Spleen (tissue), 11 donors: ENCODE measurements at regions not wholly inside any gene's neighbourhood (a gene's known extent, or its start where the extent isn't known, plus 50 kb on each side); places are given as distances from the start of the nearest gene placed in this dataset.

Experiments used
- DNase-seq: peaks from one replicate; pipeline ENCODE4 v3.0.0-alpha.2; 2020
- H3K27ac ChIP-seq, 8 donors: fragments of 200-600 bp; sonication (generic) in 7 of 8; 1 replicate in 4 of 8; 2 replicates in 4 of 8; pipeline versions ENCODE4 v1.5.0 to v1.8.0; 2016 to 2021; ENCODE audit warnings: inconsistent platforms in 4 of 8, mild to moderate bottlenecking in 4 of 8, moderate library complexity in 1 of 8
- H3K27me3 ChIP-seq, 7 donors: fragments of 200-600 bp; sonication (generic) in 6 of 7; replicated peaks in 1 of 7; 1 replicate in 4 of 7; 2 replicates in 3 of 7; pipeline versions ENCODE4 v1.5.0 to v1.8.0; 2016 to 2021; ENCODE audit warnings: inconsistent platforms in 3 of 7, mild to moderate bottlenecking in 1 of 7
- H3K36me3 ChIP-seq, 6 donors: fragments of 200-600 bp; sonication (generic) in 5 of 6; 1 replicate in 4 of 6; 2 replicates in 2 of 6; pipeline versions ENCODE4 v1.5.0 to v1.8.0; 2016 to 2021; ENCODE audit warnings: inconsistent platforms in 2 of 6
- H3K4me1 ChIP-seq, 6 donors: fragments of 200-600 bp; sonication (generic) in 5 of 6; 1 replicate in 3 of 6; 2 replicates in 3 of 6; pipeline versions ENCODE4 v1.5.0 to v1.8.0; 2016 to 2021; ENCODE audit warnings: inconsistent platforms in 3 of 6
- H3K4me3 ChIP-seq, 8 donors: fragments of 200-600 bp; sonication (generic) in 7 of 8; 1 replicate in 4 of 8; 2 replicates in 4 of 8; pipeline versions ENCODE4 v1.5.0 to v1.8.0; 2016 to 2021; ENCODE audit warnings: inconsistent platforms in 4 of 8, mild to moderate bottlenecking in 4 of 8, moderate library complexity in 2 of 8
- H3K9me3 ChIP-seq, 8 donors: fragments of 200-600 bp; sonication (generic) in 7 of 8; 1 replicate in 4 of 8; 2 replicates in 4 of 8; pipeline versions ENCODE4 v1.5.0 to v1.8.0; 2016 to 2021; ENCODE audit warnings: inconsistent platforms in 4 of 8
- CTCF ChIP-seq, 11 experiments: fragments of 200-600 bp in 7 of 11; fragments of 450-650 bp in 4 of 11; sonication (generic) in 4 of 11; IDR thresholded peaks in 8 of 11; conservative IDR thresholded peaks in 3 of 11; 1 replicate in 7 of 11; 2 replicates in 4 of 11; pipeline versions ENCODE4 v1.4.0 to v1.8.0; 2016 to 2021; ENCODE audit warnings: antibody characterized with exemption in 11 of 11, inconsistent platforms in 4 of 11, mild to moderate bottlenecking in 1 of 11
- POLR2A ChIP-seq, 3 donors: fragments of 450-650 bp; IDR thresholded peaks; one replicate each; pipeline ENCODE4 v1.5.1; 2017; ENCODE audit warnings: antibody characterized with exemption in 3 of 3, mild to moderate bottlenecking in 1 of 3
- POLR2AphosphoS5 ChIP-seq, 3 donors: sonication (generic); formaldehyde crosslinking; IDR thresholded peaks; one replicate each; pipeline ENCODE4 v1.5.1; 2017; ENCODE audit warnings: antibody characterized with exemption in 3 of 3
- WGBS, 5 donors: extraction: QIAGEN DNeasy Blood & Tissue Kit in 3 of 5; methylation state at CpG; one replicate each; pipeline versions ENCODE4 v1.1.5 to v1.1.7; 2013 to 2018; 5-methylcytosine and 5-hydroxymethylcytosine counted together
- intact Hi-C: fragments of 100-400 bp; cut with DNase I; formaldehyde crosslinking; loops from one replicate; pipeline ENCODE4 v1.15.0; 2023; ENCODE audit warnings: low total_unique reads
- donor health status: healthy with polysubstance abuse.
- donor health status: DM: no; HTN: no; CAD: no; lungs with moderate emphysema.
- donor health status: DM: no; HTN: no; CAD: no.
- donor health status: Bipolar disorder and iron deficiency.
- donor health status: healthy.
- donor health status: DM: no; HTN: no; CAD: no.
- donor health status: DM: yes; HTN: yes; CAD: no.

- no peak overlapping the region for H3K4me3 ChIP-seq
- no peak for TF ChIP-seq POLR2AphosphoS5 (IDR thresholded peaks at IDR 0.05)
- TF ChIP-seq CTCF (IDR thresholded peaks at IDR 0.05 in 8 of 11, conservative IDR thresholded peaks at IDR 0.05 in 3 of 11) = no peak
- no peak for TF ChIP-seq POLR2A (IDR thresholded peaks at IDR 0.05)
- H3K9me3 ChIP-seq = peaks cover 0 to 22% (median 2%) of the 10 kb centered on the region in 8 donors
- 92 to 96% (median 94%) methylated on average over 10 to 11 of the region's 11 CpGs for WGBS, 5 donors
- no peaks in the 10 kb centered on the region for H3K36me3 ChIP-seq
- DNase-seq = no peak
- intact Hi-C loops = no loop called here
- no peaks in the 10 kb centered on the region for H3K4me1 ChIP-seq
- H3K27ac ChIP-seq = no peak overlapping the region
- H3K27me3 ChIP-seq = no peaks in the 10 kb centered on the region
Measured at GRCh38 chr9:80359291-80359690, 787.5 kb downstream of the TLE4 start.

- Histone ChIP-seq H3K36me3 (no peaks in the 10 kb centered on the region), H3K9me3 (no peaks in the 10 kb centered on the region), H3K4me1 (no peaks in the 10 kb centered on the region), H3K27ac (no peak overlapping the region), H3K4me3 (no peak overlapping the region), H3K27me3 (no peaks in the 10 kb centered on the region)
- intact Hi-C loops = no loop called here
- no peak for DNase-seq
- TF ChIP-seq POLR2A (IDR thresholded peaks at IDR 0.05) (no peak), POLR2AphosphoS5 (IDR thresholded peaks at IDR 0.05) (no peak), CTCF (IDR thresholded peaks at IDR 0.05 in 8 of 11, conservative IDR thresholded peaks at IDR 0.05 in 3 of 11) (no peak)
- 88 to 98% (median 92%) methylated on average over 2 of the region's 2 CpGs for WGBS, 5 donors
Measured at GRCh38 chr9:80352967-80353366, 781.2 kb downstream of the TLE4 start.

GRCh38 chr9:80351612-80352011 is 779.8 kb downstream of the TLE4 start:
- peaks cover 0 to 3% (median 0%) of the 10 kb centered on the region in 8 donors for H3K9me3 ChIP-seq
- no peak overlapping the region for H3K4me3 ChIP-seq
- H3K27ac ChIP-seq = no peak overlapping the region
- WGBS, 5 donors = 60 to 78% (median 75%) methylated on average over 1 of the region's 1 CpG
- intact Hi-C loops = no loop called here
- no peak for DNase-seq
- H3K36me3 ChIP-seq = no peaks in the 10 kb centered on the region
- H3K27me3 ChIP-seq = no peaks in the 10 kb centered on the region
- TF ChIP-seq CTCF (IDR thresholded peaks at IDR 0.05 in 8 of 11, conservative IDR thresholded peaks at IDR 0.05 in 3 of 11) (no peak), POLR2AphosphoS5 (IDR thresholded peaks at IDR 0.05) (no peak), POLR2A (IDR thresholded peaks at IDR 0.05) (no peak)
- no peaks in the 10 kb centered on the region for H3K4me1 ChIP-seq

- H3K9me3 ChIP-seq = peaks cover 0 to 26% (median 11%) of the 10 kb centered on the region in 8 donors
- no peak for TF ChIP-seq POLR2AphosphoS5 (IDR thresholded peaks at IDR 0.05)
- no peaks in the 10 kb centered on the region for H3K4me1 ChIP-seq
- no peaks in the 10 kb centered on the region for H3K27me3 ChIP-seq
- H3K27ac ChIP-seq = no peak overlapping the region
- intact Hi-C loops = no loop called here
- no peaks in the 10 kb centered on the region for H3K36me3 ChIP-seq
- H3K4me3 ChIP-seq = no peak overlapping the region
- 74 to 88% (median 77%) methylated on average over 3 of the region's 3 CpGs for WGBS, 5 donors
- no peak for DNase-seq
Measured at GRCh38 chr9:80326105-80326504, 754.3 kb downstream of the TLE4 start.

GRCh38 chr9:80320916-80321315 is 749.2 kb downstream of the TLE4 start:
- intact Hi-C loops = no loop called here
- Histone ChIP-seq H3K36me3 (no peaks in the 10 kb centered on the region), H3K4me3 (no peak overlapping the region), H3K4me1 (no peaks in the 10 kb centered on the region), H3K9me3 (no peaks in the 10 kb centered on the region), H3K27ac (no peak overlapping the region), H3K27me3 (no peaks in the 10 kb centered on the region)
- 76 to 82% (median 78%) methylated on average over 3 of the region's 3 CpGs for WGBS, 5 donors
- TF ChIP-seq POLR2A (IDR thresholded peaks at IDR 0.05) = no peak
- no peak for TF ChIP-seq POLR2AphosphoS5 (IDR thresholded peaks at IDR 0.05)
- no peak for TF ChIP-seq CTCF (IDR thresholded peaks at IDR 0.05 in 8 of 11, conservative IDR thresholded peaks at IDR 0.05 in 3 of 11)
- no peak for DNase-seq
